ENCODE measurements at regions not wholly inside any gene's neighbourhood (a gene's known extent, or its start where the extent isn't known, plus 50 kb on each side); places are given as distances from the start of the nearest gene placed in this dataset.

- DNase-seq (ENCODE audit: low read depth), result peak; percentile 92
- TF ChIP-seq MYC (IDR thresholded peaks at IDR 0.05; ENCODE audit: low read depth, low read length), result peak; percentile 57
- TF ChIP-seq MAX (IDR thresholded peaks at IDR 0.05; ENCODE audit: low read depth, low read length), result peak; percentile 68; the same call in 1 of the 2 replicates
- TF ChIP-seq POLR2A (IDR thresholded peaks at IDR 0.05; ENCODE audit: extremely low read depth, insufficient read length), result no peak
- no peak for TF ChIP-seq CTCF (IDR thresholded peaks at IDR 0.05; ENCODE audit: low read depth, low read length)
- peak overlapping the region; percentile 53 for H3K4me3 ChIP-seq (ENCODE audit: low read depth, low read length)
These were observed 439.3 kb upstream of the TRIB2 start for GRCh38 chr2:12277241-12278034.

GRCh38 chr2:12278217-12278750 lies 438.5 kb upstream of the TRIB2 start:
- no peak for TF ChIP-seq MYC (IDR thresholded peaks at IDR 0.05; ENCODE audit: low read depth, low read length)
- no peak for TF ChIP-seq POLR2A (IDR thresholded peaks at IDR 0.05; ENCODE audit: extremely low read depth, insufficient read length)
- TF ChIP-seq MAX (IDR thresholded peaks at IDR 0.05; ENCODE audit: low read depth, low read length), result no peak
- DNase-seq (ENCODE audit: low read depth), result no peak
- H3K4me3 ChIP-seq (ENCODE audit: low read depth, low read length), result no peak overlapping the region

- H3K4me3 ChIP-seq (ENCODE audit: low read depth, low read length), result no peak overlapping the region
- no peak for TF ChIP-seq MAX (IDR thresholded peaks at IDR 0.05; ENCODE audit: low read depth, low read length)
- TF ChIP-seq MYC (IDR thresholded peaks at IDR 0.05; ENCODE audit: low read depth, low read length), result no peak
- no peak for DNase-seq (ENCODE audit: low read depth)
These were observed 433.7 kb upstream of the TRIB2 start for GRCh38 chr2:12282780-12283695.

GRCh38 chr2:12284037-12284436 lies 432.7 kb upstream of the TRIB2 start:
- TF ChIP-seq MYC (IDR thresholded peaks at IDR 0.05; ENCODE audit: low read depth, low read length) (no peak), CTCF (IDR thresholded peaks at IDR 0.05; ENCODE audit: low read depth, low read length) (no peak), POLR2A (IDR thresholded peaks at IDR 0.05; ENCODE audit: extremely low read depth, insufficient read length) (no peak), MAX (IDR thresholded peaks at IDR 0.05; ENCODE audit: low read depth, low read length) (no peak)
- no peak for DNase-seq (ENCODE audit: low read depth)
- no peak overlapping the region for H3K4me3 ChIP-seq (ENCODE audit: low read depth, low read length)

- no peak overlapping the region for H3K4me3 ChIP-seq (ENCODE audit: low read depth, low read length)
- TF ChIP-seq MYC (IDR thresholded peaks at IDR 0.05; ENCODE audit: low read depth, low read length) (no peak), CTCF (IDR thresholded peaks at IDR 0.05; ENCODE audit: low read depth, low read length) (no peak), POLR2A (IDR thresholded peaks at IDR 0.05; ENCODE audit: extremely low read depth, insufficient read length) (no peak)
- peak; percentile 70 for DNase-seq (ENCODE audit: low read depth)
These were observed 432.2 kb upstream of the TRIB2 start for GRCh38 chr2:12284487-12284886.

GRCh38 chr2:12286347-12286746 lies 430.4 kb upstream of the TRIB2 start:
- TF ChIP-seq MAX (IDR thresholded peaks at IDR 0.05; ENCODE audit: low read depth, low read length) (no peak), POLR2A (IDR thresholded peaks at IDR 0.05; ENCODE audit: extremely low read depth, insufficient read length) (no peak), CTCF (IDR thresholded peaks at IDR 0.05; ENCODE audit: low read depth, low read length) (no peak), MYC (IDR thresholded peaks at IDR 0.05; ENCODE audit: low read depth, low read length) (no peak)
- DNase-seq (ENCODE audit: low read depth), result no peak
- H3K4me3 ChIP-seq (ENCODE audit: low read depth, low read length), result no peak overlapping the region
